Right lobe of liver (tissue), 4 donors: ENCODE measurements at regions not wholly inside any gene's neighbourhood (a gene's known extent, or its start where the extent isn't known, plus 50 kb on each side); places are given as distances from the start of the nearest gene placed in this dataset.

Source experiments
- CTCF ChIP-seq, 4 donors: fragments of 200-600 bp in 3 of 4; fragments of 450-650 bp in 1 of 4; IDR thresholded peaks; one replicate each; pipeline versions ENCODE4 v1.5.1 to v1.8.0; 2016 to 2022; ENCODE audit warnings: antibody characterized with exemption in 4 of 4, mild to moderate bottlenecking in 2 of 4
- POLR2A ChIP-seq: fragments of 450-650 bp; IDR thresholded peaks from one replicate; pipeline ENCODE4 v1.6.1; 2017; ENCODE audit warnings: antibody characterized with exemption, mild to moderate bottlenecking
- donor health status: DM: no; HTN: no; CAD: no.
- donor health status: DM: no; HTN: no; CAD: no.
- donor health status: DM: no; HTN: yes; CAD: no.

GRCh38 chr1:215397106-215397505, 170.0 kb upstream of the KCTD3 start:
- TF ChIP-seq CTCF (IDR thresholded peaks at IDR 0.05) = no peak
- no peak for TF ChIP-seq POLR2A
